K562 (cell line): ENCODE measurements at regions not wholly inside any gene's neighbourhood (a gene's known extent, or its start where the extent isn't known, plus 50 kb on each side); places are given as distances from the start of the nearest gene placed in this dataset.

ENCODE experiments used
- ATAC-seq: fragments of 200-7000 bp; cut with Tn5 transposase; 3 replicates; pipeline ENCODE4 v1.9.1; 2020; ENCODE audit warnings: moderate library complexity
- BruUV-seq: library from RNA; stranded (reverse); fragments of 400-500 nt; replicated peaks from 2 replicates; lab custom pipeline; 2021; lab: Mats Ljungman, UMichigan
- CTCF ChIA-PET: fragments of 300-600 bp; formaldehyde crosslinking; extraction: SDS; loops from one replicate; lab custom pipeline; 2021; ENCODE audit warnings: low intra/inter-chr PET ratio; lab: Yijun Ruan, JAX
- POLR2A ChIA-PET: fragments of 300-600, 350-650 bp; sonication (Branson Sonifier 250); formaldehyde crosslinking; extraction: SDS; loops from one replicate; lab custom pipeline; 2021; ENCODE audit warnings: antibody characterized with exemption, inconsistent platforms; lab: Yijun Ruan, JAX
- DNase-seq, 4 experiments: peaks; one replicate each; pipeline versions ENCODE4 v3.0.0 to v3.0.0-alpha.2; 2011 to 2018; ENCODE audit warnings: low spot score in 3 of 4, mixed read lengths in 3 of 4; ENCODE audit errors: extremely low read depth in 1 of 4
- FAIRE-seq: peaks from 2 replicates; lab custom pipeline; 2011; peaks lifted over from hg19 to GRCh38; lab: Jason Lieb, UNC
- H2AFZ ChIP-seq: 2 replicates; pipeline ENCODE4 v1.6.0; 2011; ENCODE audit warnings: low read depth, low read length, control low read depth, inconsistent platforms
- H3K27ac ChIP-seq: fragments of 200-600 bp; 3 replicates; pipeline ENCODE4 v1.8.0; 2011; ENCODE audit warnings: low read depth, mild to moderate bottlenecking, control low read depth, inconsistent platforms, low read length, moderate library complexity, mixed read lengths; ENCODE audit errors: extremely low read depth
- H3K27me3 ChIP-seq, 2 experiments: fragments of 300-600 bp in 1 of 2; 2 replicates in 1 of 2; 3 replicates in 1 of 2; pipeline versions ENCODE4 v1.6.0 to v1.8.0; 2011; ENCODE audit warnings: inconsistent platforms in 2 of 2, low read length in 2 of 2, mild to moderate bottlenecking in 1 of 2, mixed read lengths in 1 of 2, moderate library complexity in 1 of 2; ENCODE audit not compliant: control insufficient read depth in 2 of 2, insufficient read depth in 2 of 2
- H3K36me3 ChIP-seq: fragments of 300-600 bp; 3 replicates; pipeline ENCODE4 v1.8.0; 2011; ENCODE audit warnings: mild to moderate bottlenecking, low read length, inconsistent platforms; ENCODE audit not compliant: control insufficient read depth, insufficient read depth
- H3K4me1 ChIP-seq, 2 experiments: fragments of 200-600 bp in 1 of 2; replicated peaks in 1 of 2; 2 replicates in 1 of 2; 3 replicates in 1 of 2; pipeline versions ENCODE4 v1.5.1 to v1.8.0; 2011; ENCODE audit warnings: inconsistent platforms in 2 of 2, low read length in 2 of 2, mild to moderate bottlenecking in 1 of 2, mixed read lengths in 1 of 2, moderate library complexity in 1 of 2; ENCODE audit not compliant: control insufficient read depth in 2 of 2, insufficient read depth in 2 of 2
- H3K4me2 ChIP-seq: 2 replicates; pipeline ENCODE4 v1.6.1; 2011; ENCODE audit warnings: low read length, control low read depth, inconsistent platforms, mixed read lengths; ENCODE audit not compliant: insufficient read depth
- H3K4me3 ChIP-seq: fragments of 200-600 bp; sonication (generic), shearing (Covaris generic); 2 replicates; pipeline ENCODE4 v1.5.1; 2016; ENCODE audit warnings: control low read depth, inconsistent platforms
- H3K79me2 ChIP-seq: fragments of 200-600 bp; 3 replicates; pipeline ENCODE4 v1.8.0; 2011; ENCODE audit warnings: low read length, inconsistent platforms; ENCODE audit not compliant: control insufficient read depth, insufficient read depth
- H3K9ac ChIP-seq, 2 experiments: 2 replicates each; pipeline versions ENCODE4 v1.6.0 to v1.6.1; 2011; ENCODE audit warnings: low read depth in 2 of 2, low read length in 2 of 2, control low read depth in 1 of 2, inconsistent platforms in 1 of 2, mild to moderate bottlenecking in 1 of 2, mixed read lengths in 1 of 2; ENCODE audit not compliant: insufficient read depth in 1 of 2
- H3K9me1 ChIP-seq: one replicate; pipeline ENCODE4 v1.6.0; 2011; ENCODE audit warnings: inconsistent platforms, mild to moderate bottlenecking, low read length, moderate library complexity; ENCODE audit not compliant: control insufficient read depth, insufficient read depth
- H3K9me3 ChIP-seq: replicated peaks from 2 replicates; pipeline ENCODE4 v1.5.1; 2011; ENCODE audit warnings: low read depth, low read length, inconsistent platforms; ENCODE audit not compliant: control insufficient read depth, insufficient read depth
- H4K20me1 ChIP-seq: replicated peaks from 2 replicates; pipeline ENCODE4 v1.6.1; 2011; ENCODE audit warnings: low read length, inconsistent platforms, mixed read lengths; ENCODE audit not compliant: control insufficient read depth, insufficient read depth
- BDP1 ChIP-seq: IDR thresholded peaks from 3 replicates; pipeline ENCODE4 v1.6.1; 2011; ENCODE audit not compliant: insufficient read length, insufficient read depth
- CBX5 ChIP-seq: IDR thresholded peaks from 2 replicates; pipeline ENCODE4 v1.6.1; 2014; ENCODE audit warnings: low read depth, borderline replicate concordance
- MECOM ChIP-seq: fragments of 250-450 bp; sonication (Bioruptor Pico); IDR thresholded peaks from 2 replicates; pipeline ENCODE4 v1.8.0; 2022; ENCODE audit warnings: inconsistent platforms
- ZNF398 ChIP-seq: fragments of 250-450 bp; sonication (Bioruptor Pico); IDR thresholded peaks from 2 replicates; pipeline ENCODE4 v1.8.0; 2021; ENCODE audit warnings: moderate library complexity, mild to moderate bottlenecking, inconsistent platforms
- ZNF586 ChIP-seq: fragments of 450-650 bp; formaldehyde crosslinking; conservative IDR thresholded peaks from 2 replicates; pipeline ENCODE4 v1.4.0; 2020; ENCODE audit warnings: mild to moderate bottlenecking, moderate library complexity
- WGBS: fragments of 100-300 bp; shearing (Covaris generic); methylation state at CpG from one replicate; pipeline ENCODE4 v1.1.6; 2016; ENCODE audit warnings: low coverage, mixed read lengths; ENCODE audit not compliant: insufficient coverage; ENCODE audit errors: missing lambda C conversion rate; 5-methylcytosine and 5-hydroxymethylcytosine counted together
- in situ Hi-C: fragments of 300-500 bp; cut with MboI; formaldehyde crosslinking; loops from 4 replicates; pipeline ENCODE4 v1.15.0; 2018; ENCODE audit warnings: inconsistent platforms, mixed read lengths
- intact Hi-C: fragments of 100-400 bp; cut with micrococcal nuclease; formaldehyde crosslinking; loops from 2 replicates; pipeline ENCODE4 v1.14.2; 2022

GRCh38 chr12:106000382-106001104, 138.2 kb downstream of the NUAK1 start:
- Histone ChIP-seq H3K9me3 (no peaks in the 10 kb centered on the region), H3K27me3 (peaks cover 0 to 7% of the 10 kb centered on the region in 2 experiments; a peak in 1 of 5 replicates), H3K4me2 (no peak overlapping the region), H3K9ac (no peak overlapping the region), H2AFZ (no peak overlapping the region), H4K20me1 (no peaks in the 10 kb centered on the region), H3K27ac (no peak overlapping the region), H3K36me3 (no peaks in the 10 kb centered on the region), H3K4me3 (no peak overlapping the region), H3K4me1 (no peaks in the 10 kb centered on the region), H3K9me1 (no peaks in the 10 kb centered on the region), H3K79me2 (no peaks in the 10 kb centered on the region)
- in situ Hi-C loops, result no loop called here
- TF ChIP-seq MECOM (CRISPR knock-in tag) (no peak), ZNF398 (no peak), ZNF586 (CRISPR knock-in tag) (no peak), CBX5 (no peak), BDP1 (no peak)
- ATAC-seq, result no peak
- WGBS, result 4% methylated on average over 3 of the region's 3 CpGs
- DNase-seq, result no peak
- BruUV-seq, result no TSS peak
- ChIA-PET POLR2A (interaction anchor here (0.6 kb wide), 1 partner anchor 76 kb away, joined by 5 read pairs; no protein-coding TSS in a partner anchor), CTCF (no interaction called here)
- intact Hi-C loops, result no loop called here
- no peak for FAIRE-seq
